GM19463 (cell line): ENCODE measurements at regions not wholly inside any gene's neighbourhood (a gene's known extent, or its start where the extent isn't known, plus 50 kb on each side); places are given as distances from the start of the nearest gene placed in this dataset.

Experiments
- ATAC-seq: cut with Tn5 transposase; IDR thresholded peaks from one replicate; pipeline ENCODE4 v1.9.1; 2021; ENCODE audit warnings: mild to moderate bottlenecking, moderate library complexity; ENCODE audit not compliant: unreplicated experiment

DNA sequence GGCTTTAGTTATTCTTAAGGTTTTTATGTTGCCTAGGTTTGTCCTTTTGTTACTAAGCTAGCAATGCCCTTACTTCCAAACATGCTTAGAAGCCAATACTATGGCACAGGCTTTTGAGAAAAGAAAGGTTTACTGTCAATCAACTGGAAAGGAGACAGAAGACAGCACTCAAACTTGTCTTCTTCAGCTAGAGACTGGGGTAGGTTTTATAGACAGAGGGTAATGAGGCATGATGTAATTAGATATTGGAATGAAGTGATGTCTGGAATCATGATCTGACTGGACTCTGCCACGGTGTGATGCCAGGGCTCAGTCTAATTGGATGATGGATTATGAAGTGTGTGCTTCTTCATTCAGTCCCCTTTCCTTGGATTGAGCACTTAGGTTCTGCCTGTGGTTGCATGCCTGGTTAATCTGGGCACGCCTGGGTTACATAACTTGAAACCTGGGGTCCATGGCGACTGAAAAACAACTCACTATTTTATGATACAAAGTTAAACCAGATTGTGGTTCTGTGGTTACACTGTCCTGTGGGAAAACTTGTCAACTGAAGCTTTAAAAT is 625.8 kb downstream of the BRINP3 start:
- ATAC-seq: no peak

DNA sequence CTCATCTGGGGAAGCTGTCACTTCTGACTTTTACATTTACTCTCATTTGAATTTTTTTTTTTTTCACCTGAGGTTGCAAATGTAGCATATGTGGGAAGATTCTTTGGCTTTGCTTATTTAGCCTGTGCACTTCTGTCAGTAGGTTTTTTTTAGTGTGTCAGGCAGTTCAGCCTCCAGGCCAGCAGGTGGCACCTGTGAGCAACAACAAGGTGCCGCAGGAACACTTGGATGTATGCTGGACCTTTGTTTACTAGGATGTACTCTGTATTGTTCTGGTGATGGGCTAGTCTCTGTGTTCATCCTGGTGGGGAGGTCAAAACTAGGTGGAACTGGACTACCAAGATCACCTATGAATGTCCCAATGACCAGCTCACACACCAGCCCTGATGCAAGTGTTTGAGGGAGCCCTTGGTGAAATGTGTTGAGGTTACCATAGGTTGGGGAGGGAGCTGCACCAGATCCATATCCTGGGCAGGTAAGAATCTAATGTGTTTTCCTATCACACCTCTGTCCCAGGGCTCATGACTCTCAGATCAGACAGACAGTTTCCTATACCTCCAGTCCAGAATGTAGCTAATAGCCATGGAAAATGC is 618.2 kb downstream of the BRINP3 start:
- ATAC-seq: peak; percentile 53

DNA sequence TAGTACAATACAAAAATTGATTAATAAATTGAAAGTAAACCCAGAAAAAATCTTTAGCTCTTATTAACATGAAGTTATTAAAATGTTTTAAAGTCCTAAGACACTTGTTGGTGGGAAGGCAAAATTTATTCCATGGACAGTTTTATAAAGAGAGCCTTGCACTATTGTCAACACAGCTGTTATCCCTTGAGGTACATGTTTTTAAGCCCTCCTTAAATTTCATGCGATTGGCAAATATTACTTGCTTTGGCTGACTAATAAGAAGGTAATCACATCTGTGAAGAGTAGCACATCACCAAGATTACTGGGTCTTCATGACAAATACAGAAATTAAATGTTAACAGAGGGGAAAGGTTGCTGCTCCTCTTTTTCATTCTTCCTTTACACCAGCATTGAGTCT is 611.1 kb downstream of the BRINP3 start:
- no peak for ATAC-seq

- ATAC-seq: no peak
These were observed 609.6 kb downstream of the BRINP3 start for GRCh38 chr1:189868021-189868420.

DNA sequence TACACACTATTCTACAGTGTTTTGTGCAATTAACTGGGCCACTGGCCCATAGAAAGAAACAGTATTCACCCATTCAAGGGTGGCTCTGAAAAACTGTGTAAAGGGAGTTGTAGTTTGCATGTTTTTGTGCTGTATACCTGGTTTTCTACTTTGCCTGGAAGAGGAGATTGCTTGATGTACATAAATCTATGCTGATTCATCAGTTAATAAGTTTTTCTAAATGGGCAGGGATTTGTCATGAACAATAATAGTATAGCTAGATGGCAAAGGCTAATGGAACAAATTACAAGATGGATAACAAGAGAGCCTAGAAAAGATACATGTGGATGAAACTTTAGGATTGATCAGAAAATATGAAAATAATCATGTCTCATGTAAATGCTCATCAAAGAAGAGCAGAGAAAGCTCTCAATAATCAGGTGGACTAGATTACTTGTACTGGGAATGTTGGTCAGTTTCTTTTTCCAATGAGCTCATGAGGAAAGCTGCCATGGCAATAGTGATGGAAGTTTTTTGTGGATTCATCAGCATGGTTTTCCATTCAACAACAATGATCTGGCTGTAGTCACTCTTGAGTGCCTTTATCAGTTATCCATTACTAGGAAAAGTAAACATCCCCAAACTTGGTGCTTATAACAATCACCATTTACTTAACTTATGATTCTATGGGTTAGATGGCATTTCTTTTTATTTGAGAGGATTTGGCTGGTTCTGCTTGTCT is 602.8 kb downstream of the BRINP3 start:
- no peak for ATAC-seq

DNA sequence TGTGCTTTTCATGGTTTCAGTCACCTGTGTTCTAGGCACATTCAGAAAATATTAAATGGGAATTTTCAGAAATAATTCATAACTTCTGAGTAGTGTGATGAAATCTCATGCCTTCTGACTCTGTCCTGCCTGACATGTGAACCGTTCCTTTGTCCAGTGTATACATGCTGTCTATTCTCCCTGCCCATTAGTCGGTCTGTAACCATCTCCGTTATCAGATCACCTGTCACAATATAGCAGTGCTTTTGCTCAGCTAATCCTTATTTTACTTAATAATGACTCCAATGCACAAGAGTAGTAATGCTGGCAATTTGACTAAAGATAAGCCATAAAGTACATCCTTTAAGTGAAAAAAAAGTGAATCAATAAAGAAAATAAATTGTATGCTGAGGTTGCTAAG is 597.5 kb downstream of the BRINP3 start:
- no peak for ATAC-seq

DNA sequence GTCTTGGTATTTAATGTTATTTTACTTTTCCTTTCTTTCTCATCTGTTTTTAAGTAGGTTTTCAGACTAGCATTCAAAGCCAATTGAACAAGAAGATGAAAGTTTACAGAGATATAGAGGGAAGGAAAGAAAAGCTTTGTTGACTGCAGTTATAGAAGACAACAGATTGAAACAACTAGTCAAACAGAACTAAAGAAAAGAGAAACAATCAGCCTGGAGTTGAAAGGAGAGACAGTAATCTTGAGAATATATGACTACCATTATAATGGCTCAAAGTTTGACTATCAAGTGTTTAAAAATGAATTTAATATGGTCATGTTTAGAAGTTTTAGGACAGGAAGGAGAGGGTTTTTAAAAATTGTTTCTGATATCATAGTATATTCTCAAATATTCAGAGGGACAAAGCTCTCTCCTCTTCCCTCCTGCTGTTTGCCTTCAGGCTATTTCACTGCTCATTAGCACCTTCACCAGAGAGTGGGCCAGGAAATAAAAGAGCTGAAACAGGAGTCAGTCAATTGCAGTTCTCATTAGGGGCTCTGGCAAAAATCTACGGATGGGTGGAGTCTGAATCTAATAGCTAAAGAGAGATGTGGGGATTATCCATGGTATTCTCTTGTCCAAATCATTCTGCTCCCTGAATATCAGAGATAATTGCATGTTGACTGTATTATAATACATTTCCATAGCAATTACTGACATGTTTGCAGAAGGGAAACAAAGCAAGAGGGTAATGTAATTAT is 577.8 kb downstream of the BRINP3 start:
- no peak for ATAC-seq

- no peak for ATAC-seq
These were observed 573.2 kb downstream of the BRINP3 start for GRCh38 chr1:189904509-189904908.

DNA sequence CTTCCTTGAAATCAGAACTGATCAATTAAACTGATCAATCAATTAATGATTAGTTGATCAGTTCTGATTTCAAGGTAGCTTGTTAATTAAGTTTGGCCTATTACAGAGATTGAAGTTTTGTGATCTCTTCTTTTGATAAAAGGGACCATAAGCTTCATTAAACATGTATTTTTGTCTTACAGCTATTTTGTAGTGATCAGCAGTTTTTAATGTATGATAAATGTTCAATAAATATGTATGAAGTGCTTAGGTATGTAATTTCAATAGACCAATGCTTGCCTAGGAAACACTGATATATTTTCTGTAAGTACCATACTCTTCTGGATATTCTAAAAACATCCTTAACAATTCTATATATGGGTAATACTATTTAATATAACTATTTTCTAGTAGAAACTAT is 569.6 kb downstream of the BRINP3 start:
- ATAC-seq: no peak

GRCh38 chr1:189921613-189922012 is 556.1 kb downstream of the BRINP3 start:
- ATAC-seq: no peak

DNA sequence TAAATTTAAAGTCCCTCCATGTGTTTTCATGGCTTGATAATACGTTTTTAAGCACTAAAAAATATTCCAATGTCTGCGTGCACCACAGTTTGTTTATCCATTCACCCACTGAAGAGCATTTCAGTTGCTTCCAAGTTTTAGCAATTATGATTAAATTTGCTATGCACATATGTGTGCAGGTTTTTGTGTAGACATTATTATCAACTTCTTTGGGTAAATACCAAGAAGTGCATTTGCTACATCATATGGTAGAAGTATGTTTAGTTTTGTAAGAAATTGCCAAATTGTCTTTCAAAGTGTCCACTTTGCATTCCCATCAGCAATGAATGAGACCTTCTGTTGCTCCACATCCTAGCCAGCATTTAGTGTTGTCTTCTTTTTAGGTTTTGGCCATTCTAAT is 550.0 kb downstream of the BRINP3 start:
- no peak for ATAC-seq

- no peak for ATAC-seq
These were observed 548.1 kb downstream of the BRINP3 start for GRCh38 chr1:189929501-189930099.

- ATAC-seq: no peak
These were observed 540.8 kb downstream of the BRINP3 start for GRCh38 chr1:189936861-189937260.

- no peak for ATAC-seq
These were observed 537.7 kb downstream of the BRINP3 start for GRCh38 chr1:189939967-189940366.

DNA sequence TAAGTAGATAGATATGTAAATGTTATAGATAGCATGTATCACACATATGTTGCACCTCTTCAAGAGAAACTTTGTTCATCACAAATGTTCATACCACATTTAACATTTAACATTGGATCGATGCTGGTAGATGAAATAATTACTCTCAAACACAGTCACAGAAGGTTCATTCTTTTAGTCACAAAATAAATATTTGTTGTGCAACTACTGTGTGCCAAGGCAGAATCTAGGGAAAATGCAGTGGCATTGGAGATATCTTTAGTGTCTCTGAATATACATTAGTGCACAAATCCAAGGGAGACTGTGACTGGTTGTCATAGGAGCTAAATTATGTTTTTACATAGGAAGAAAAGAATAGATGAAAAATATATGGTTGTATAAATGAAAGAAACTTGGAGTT is 535.7 kb downstream of the BRINP3 start:
- no peak for ATAC-seq

GRCh38 chr1:189958756-189959155 is 518.9 kb downstream of the BRINP3 start:
- no peak for ATAC-seq

GRCh38 chr1:189960769-189961168 is 516.9 kb downstream of the BRINP3 start:
- no peak for ATAC-seq

DNA sequence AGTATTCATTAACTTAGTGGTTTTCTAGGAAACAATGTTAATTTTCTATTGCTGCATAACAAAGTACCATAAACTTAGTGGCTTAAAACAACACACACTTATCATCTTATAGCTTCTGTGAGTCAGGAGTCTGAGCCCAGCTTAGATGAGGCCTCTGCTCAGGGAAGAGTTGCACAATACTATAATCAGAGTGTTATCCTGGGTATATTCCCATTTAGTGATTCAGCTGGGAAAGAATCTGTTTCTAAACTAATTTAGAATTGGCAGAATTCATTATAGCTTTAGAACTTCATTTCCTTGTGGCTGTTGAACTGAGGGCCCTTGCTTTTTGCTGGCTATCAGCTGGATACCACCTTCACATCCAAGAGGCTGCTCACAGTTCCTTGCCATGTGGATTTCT is 515.5 kb downstream of the BRINP3 start:
- no peak for ATAC-seq

DNA sequence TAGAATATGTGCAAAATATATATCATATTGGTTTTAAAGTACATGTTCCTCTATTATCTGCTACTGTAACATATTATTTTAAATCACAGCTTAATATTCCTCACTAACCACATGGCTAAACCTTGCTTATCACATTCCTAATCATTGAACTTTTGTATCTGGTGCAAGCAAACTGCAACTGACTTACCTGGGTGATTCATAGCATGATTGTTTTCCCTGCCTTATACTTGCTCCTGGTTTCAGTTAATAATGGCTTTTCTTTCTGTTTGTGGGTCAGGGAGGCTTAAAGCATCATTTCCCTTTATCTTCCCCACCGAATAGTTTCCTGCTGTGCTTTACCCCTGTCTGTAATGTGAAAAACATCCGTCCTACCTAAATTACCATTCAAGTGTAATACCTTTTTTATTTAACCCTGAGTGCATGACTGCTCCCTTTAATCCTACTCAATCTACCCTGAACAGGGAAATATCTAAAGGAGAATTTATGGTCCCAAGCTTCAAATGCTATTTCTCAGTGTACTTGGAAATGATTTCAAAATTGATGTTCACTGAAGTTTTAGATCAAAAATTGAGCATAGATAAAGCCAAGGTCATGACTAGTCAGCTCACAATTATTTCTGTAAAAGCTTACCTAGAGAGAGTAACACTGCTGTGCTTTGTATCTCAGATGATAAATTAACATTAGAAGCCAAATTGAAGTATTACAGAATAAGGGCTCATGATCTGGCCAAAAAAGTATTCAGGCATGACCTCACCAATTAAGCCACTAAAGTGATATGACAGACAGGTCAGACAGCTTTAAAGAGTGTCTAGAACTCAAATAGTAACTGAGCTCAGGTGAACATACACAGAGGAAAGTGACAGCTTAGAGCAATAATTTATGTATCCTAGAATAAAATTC is 507.1 kb downstream of the BRINP3 start:
- ATAC-seq: no peak

- no peak for ATAC-seq
These were observed 506.0 kb downstream of the BRINP3 start for GRCh38 chr1:189971656-189972055.
